LNCaP clone FGC (cell line): ENCODE measurements at regions not wholly inside any gene's neighbourhood (a gene's known extent, or its start where the extent isn't known, plus 50 kb on each side); places are given as distances from the start of the nearest gene placed in this dataset.

Source experiments
- DNase-seq: peaks from one replicate; pipeline ENCODE4 v3.0.0-alpha.2; 2011; ENCODE audit warnings: low read depth
- H3K4me3 ChIP-seq: 2 replicates; pipeline ENCODE4 v1.5.1; 2011; ENCODE audit warnings: mild to moderate bottlenecking, low read depth, low read length, control low read depth
- CTCF ChIP-seq: IDR thresholded peaks from 2 replicates; pipeline ENCODE4 v1.5.1; 2012; ENCODE audit warnings: mild to moderate bottlenecking; ENCODE audit not compliant: control insufficient read depth, insufficient read depth; ENCODE audit errors: extremely low read depth

GRCh38 chr11:19320827-19321226 lies 80.1 kb upstream of the E2F8 start:
- TF ChIP-seq CTCF, result no peak
- DNase-seq, result no peak
- no peak overlapping the region for H3K4me3 ChIP-seq

- H3K4me3 ChIP-seq, result no peak overlapping the region
- DNase-seq, result no peak
- TF ChIP-seq CTCF, result no peak
These were observed 75.7 kb upstream of the E2F8 start for GRCh38 chr11:19316434-19316833.

- TF ChIP-seq CTCF, result no peak
- no peak for DNase-seq
- no peak overlapping the region for H3K4me3 ChIP-seq
These were observed 74.8 kb upstream of the E2F8 start for GRCh38 chr11:19315511-19315910.

GRCh38 chr11:19313140-19313539 lies 72.4 kb upstream of the E2F8 start:
- TF ChIP-seq CTCF, result no peak
- no peak for DNase-seq
- H3K4me3 ChIP-seq, result no peak overlapping the region

- peak; percentile 1 for DNase-seq
- TF ChIP-seq CTCF, result peak; percentile 91
- H3K4me3 ChIP-seq, result no peak overlapping the region
These were observed 70.7 kb upstream of the E2F8 start for GRCh38 chr11:19311308-19312030.

GRCh38 chr11:19307498-19307897 lies 66.8 kb upstream of the E2F8 start:
- DNase-seq, result no peak
- no peak overlapping the region for H3K4me3 ChIP-seq
- TF ChIP-seq CTCF, result no peak
